ENCODE measurements at regions not wholly inside any gene's neighbourhood (a gene's known extent, or its start where the extent isn't known, plus 50 kb on each side); places are given as distances from the start of the nearest gene placed in this dataset.
"Not testable (repeated sequence)": the region's sequence is repeated elsewhere in the genome, so short reads cannot be mapped to it uniquely, and the experiment has no call there.

GRCh38 chr21:6087579-6088178, 4433.7 kb upstream of the TPTE start:
- TF ChIP-seq PATZ1 (CRISPR knock-in tag; IDR thresholded peaks at IDR 0.05; ENCODE audit: borderline replicate concordance); GLIS3 (CRISPR knock-in tag; IDR thresholded peaks at IDR 0.05); ZFP3 (CRISPR knock-in tag; IDR thresholded peaks at IDR 0.05); RARB (CRISPR knock-in tag; IDR thresholded peaks at IDR 0.05); PPARA (CRISPR knock-in tag; IDR thresholded peaks at IDR 0.05; ENCODE audit: borderline replicate concordance); CSRNP3 (CRISPR knock-in tag; IDR thresholded peaks at IDR 0.05); ZNF8 (CRISPR knock-in tag; IDR thresholded peaks at IDR 0.05); TOX (CRISPR knock-in tag; IDR thresholded peaks at IDR 0.05; ENCODE audit: borderline replicate concordance); POU6F1 (CRISPR knock-in tag; IDR thresholded peaks at IDR 0.05; ENCODE audit: borderline replicate concordance, low read depth); BACH2 (CRISPR knock-in tag; IDR thresholded peaks at IDR 0.05; ENCODE audit: borderline replicate concordance); CSDC2 (CRISPR knock-in tag; IDR thresholded peaks at IDR 0.05); ZNF70 (CRISPR knock-in tag; IDR thresholded peaks at IDR 0.05); ZFP30 (CRISPR knock-in tag; IDR thresholded peaks at IDR 0.05): not testable (repeated sequence)

Measured in SK-N-SH treated with all-trans-retinoic acid at 6 μM for 48 hours (cell line).